Progenitor cell of endocrine pancreas (in vitro differentiated cells): ENCODE measurements at regions not wholly inside any gene's neighbourhood (a gene's known extent, or its start where the extent isn't known, plus 50 kb on each side); places are given as distances from the start of the nearest gene placed in this dataset.

Experiments
- DNase-seq: peaks from one replicate; pipeline ENCODE4 v3.0.0; 2021; ENCODE audit warnings: low spot score; ENCODE audit not compliant: unreplicated experiment
- H3K27ac Mint-ChIP-seq: 2 replicates; pipeline ENCODE4 v1.8.0; 2021; ENCODE audit warnings: mild to moderate bottlenecking, moderate library complexity, mixed read lengths
- H3K27me3 Mint-ChIP-seq: 2 replicates; pipeline ENCODE4 v1.8.0; 2021; ENCODE audit warnings: mixed read lengths
- H3K36me3 Mint-ChIP-seq: 2 replicates; pipeline ENCODE4 v1.8.0; 2022; ENCODE audit warnings: mixed read lengths; ENCODE audit not compliant: insufficient read depth
- H3K4me1 Mint-ChIP-seq: 2 replicates; pipeline ENCODE4 v1.8.0; 2021; ENCODE audit warnings: low read depth, mixed read lengths
- H3K4me3 Mint-ChIP-seq: 2 replicates; pipeline ENCODE4 v1.8.0; 2021; ENCODE audit warnings: low read depth, mild to moderate bottlenecking, moderate library complexity, mixed read lengths
- H3K9me3 Mint-ChIP-seq: 2 replicates; pipeline ENCODE4 v1.8.0; 2021; ENCODE audit warnings: low read depth, mixed read lengths
- TF ChIP-seq, protein P1 (sequence below): fragments of 200-600 bp; sonication (generic); IDR thresholded peaks from one replicate; pipeline ENCODE4 v1.5.0; 2021; ENCODE audit warnings: antibody characterized with exemption, mild to moderate bottlenecking; ENCODE audit not compliant: unreplicated experiment

DNA sequence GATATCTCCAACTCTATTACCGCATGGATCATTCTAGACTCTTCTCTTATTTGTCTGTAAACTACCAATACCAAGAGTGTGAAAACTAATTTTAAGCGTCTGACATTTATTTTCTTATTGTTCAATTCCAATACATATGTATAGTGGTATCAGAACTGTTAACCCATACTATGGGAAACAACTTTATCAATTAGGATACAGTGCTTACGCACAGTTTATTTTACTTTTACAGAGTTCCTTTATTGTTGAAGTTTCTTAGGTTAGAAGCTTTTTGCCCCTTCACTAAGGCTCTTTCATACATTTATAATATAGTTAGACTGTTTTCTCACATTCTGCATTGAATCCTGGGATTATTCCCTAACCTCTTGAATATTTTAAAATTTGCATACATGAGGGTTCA, 198.8 kb upstream of the RGPD4 start:
- DNase-seq, result no peak
- TF ChIP-seq, protein P1, sequence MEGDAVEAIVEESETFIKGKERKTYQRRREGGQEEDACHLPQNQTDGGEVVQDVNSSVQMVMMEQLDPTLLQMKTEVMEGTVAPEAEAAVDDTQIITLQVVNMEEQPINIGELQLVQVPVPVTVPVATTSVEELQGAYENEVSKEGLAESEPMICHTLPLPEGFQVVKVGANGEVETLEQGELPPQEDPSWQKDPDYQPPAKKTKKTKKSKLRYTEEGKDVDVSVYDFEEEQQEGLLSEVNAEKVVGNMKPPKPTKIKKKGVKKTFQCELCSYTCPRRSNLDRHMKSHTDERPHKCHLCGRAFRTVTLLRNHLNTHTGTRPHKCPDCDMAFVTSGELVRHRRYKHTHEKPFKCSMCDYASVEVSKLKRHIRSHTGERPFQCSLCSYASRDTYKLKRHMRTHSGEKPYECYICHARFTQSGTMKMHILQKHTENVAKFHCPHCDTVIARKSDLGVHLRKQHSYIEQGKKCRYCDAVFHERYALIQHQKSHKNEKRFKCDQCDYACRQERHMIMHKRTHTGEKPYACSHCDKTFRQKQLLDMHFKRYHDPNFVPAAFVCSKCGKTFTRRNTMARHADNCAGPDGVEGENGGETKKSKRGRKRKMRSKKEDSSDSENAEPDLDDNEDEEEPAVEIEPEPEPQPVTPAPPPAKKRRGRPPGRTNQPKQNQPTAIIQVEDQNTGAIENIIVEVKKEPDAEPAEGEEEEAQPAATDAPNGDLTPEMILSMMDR, result no peak
- no peak overlapping the region for H3K27ac Mint-ChIP-seq
- H3K9me3 Mint-ChIP-seq, result peaks cover 29% of the 10 kb centered on the region
- H3K36me3 Mint-ChIP-seq, result no peaks in the 10 kb centered on the region
- H3K27me3 Mint-ChIP-seq, result no peaks in the 10 kb centered on the region
- H3K4me1 Mint-ChIP-seq, result no peaks in the 10 kb centered on the region
- H3K4me3 Mint-ChIP-seq, result no peak overlapping the region

DNA sequence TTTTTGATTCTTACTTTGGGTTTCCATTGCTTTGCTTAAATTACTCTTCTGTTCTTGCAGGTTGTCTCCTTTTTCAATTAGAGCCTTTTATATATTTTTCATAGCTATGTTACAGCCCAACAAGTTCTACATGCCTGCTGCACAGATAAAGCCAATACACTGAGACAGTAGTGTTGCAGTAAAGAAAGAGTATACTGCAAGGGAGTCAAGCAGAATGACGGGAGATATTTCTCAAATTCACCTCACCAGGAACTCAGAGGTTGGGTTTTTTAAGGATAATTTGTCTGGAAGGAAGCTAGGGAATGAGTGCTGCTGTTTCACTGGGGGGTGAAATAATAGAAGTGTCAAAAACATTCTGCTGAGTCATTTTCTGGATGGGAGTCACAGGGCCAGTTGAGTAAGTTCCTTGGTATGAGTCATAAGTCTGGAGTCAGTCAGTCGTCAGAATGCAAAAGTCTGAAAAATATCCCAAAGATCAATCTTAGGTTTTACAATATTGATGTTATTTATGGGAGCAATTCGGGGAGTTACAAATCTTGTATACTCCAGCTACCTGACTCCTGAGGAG, 193.0 kb upstream of the RGPD4 start:
- Mint-ChIP-seq H3K9me3 (peaks cover 24% of the 10 kb centered on the region), H3K4me3 (no peak overlapping the region), H3K36me3 (no peaks in the 10 kb centered on the region), H3K27me3 (no peaks in the 10 kb centered on the region), H3K27ac (no peak overlapping the region), H3K4me1 (no peaks in the 10 kb centered on the region)
- TF ChIP-seq, protein P1, result no peak
- no peak for DNase-seq

DNA sequence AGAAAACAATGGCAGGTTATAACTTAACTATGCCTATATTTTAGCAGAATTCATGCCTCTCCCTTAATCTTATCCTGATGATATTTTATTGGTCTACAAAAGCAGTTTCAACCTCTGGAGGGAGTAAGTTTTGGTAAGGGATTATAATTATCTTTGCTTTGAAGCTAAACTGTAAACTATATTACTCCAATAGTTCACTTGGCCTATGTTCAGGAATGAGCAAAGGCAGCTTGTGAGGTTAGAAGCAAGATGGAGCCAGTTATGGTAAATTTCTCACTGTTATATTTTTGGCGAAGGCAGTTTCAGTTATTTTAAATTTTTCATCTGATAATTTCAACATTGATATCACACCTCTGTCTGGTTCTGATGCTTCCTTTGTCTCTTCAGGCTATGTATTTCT, 192.5 kb upstream of the RGPD4 start:
- no peaks in the 10 kb centered on the region for H3K27me3 Mint-ChIP-seq
- TF ChIP-seq, protein P1, result no peak
- H3K9me3 Mint-ChIP-seq, result peaks cover 21% of the 10 kb centered on the region
- H3K36me3 Mint-ChIP-seq, result no peaks in the 10 kb centered on the region
- H3K4me1 Mint-ChIP-seq, result no peaks in the 10 kb centered on the region
- no peak for DNase-seq
- no peak overlapping the region for H3K27ac Mint-ChIP-seq
- no peak overlapping the region for H3K4me3 Mint-ChIP-seq

DNA sequence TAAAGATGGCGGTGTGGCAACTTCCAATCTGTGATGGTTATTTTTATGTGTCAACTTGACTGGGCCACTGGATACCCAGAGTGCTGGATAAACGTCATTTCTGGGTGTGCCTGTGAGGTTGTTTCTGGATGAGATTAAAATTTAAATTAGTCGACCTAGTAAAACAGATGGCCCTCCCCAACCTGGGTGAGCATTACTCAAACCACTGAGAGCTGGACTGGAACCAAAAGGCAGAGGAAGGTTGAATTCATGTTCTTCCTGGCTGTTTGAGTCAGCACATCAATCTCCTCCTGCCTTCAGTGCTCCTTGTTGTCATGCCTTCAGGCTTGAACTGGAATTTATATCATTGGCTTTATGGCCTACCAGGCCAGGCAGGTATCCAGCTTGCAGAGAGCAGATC, 190.8 kb upstream of the RGPD4 start:
- TF ChIP-seq, protein P1, result no peak
- no peak for DNase-seq
- Mint-ChIP-seq H3K36me3 (no peaks in the 10 kb centered on the region), H3K4me1 (no peaks in the 10 kb centered on the region), H3K27me3 (no peaks in the 10 kb centered on the region), H3K9me3 (peaks cover 20% of the 10 kb centered on the region), H3K27ac (no peak overlapping the region), H3K4me3 (no peak overlapping the region)

DNA sequence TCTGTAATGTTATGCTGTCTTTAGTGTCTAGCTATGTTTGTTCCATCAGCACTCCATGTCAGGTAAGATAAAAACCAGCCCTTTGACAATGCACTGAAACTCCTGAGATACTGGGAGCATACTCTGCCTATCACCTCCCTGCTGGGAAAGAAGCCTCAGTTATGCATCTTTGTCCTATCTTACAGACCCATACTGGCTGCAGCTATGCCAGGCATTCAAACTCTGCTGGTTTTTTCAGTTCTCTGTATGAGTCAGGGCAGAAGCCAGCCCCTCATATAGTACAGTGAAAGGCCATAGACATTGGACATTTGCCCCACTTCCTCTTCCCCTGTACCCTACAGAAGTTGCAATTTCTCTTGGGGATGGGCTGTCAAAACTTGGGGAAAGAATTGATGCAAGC, 181.1 kb upstream of the RGPD4 start:
- H3K9me3 Mint-ChIP-seq, result peaks cover 20% of the 10 kb centered on the region
- H3K4me1 Mint-ChIP-seq, result no peaks in the 10 kb centered on the region
- no peak overlapping the region for H3K27ac Mint-ChIP-seq
- no peaks in the 10 kb centered on the region for H3K36me3 Mint-ChIP-seq
- TF ChIP-seq, protein P1, result no peak
- H3K27me3 Mint-ChIP-seq, result no peaks in the 10 kb centered on the region
- DNase-seq, result no peak
- no peak overlapping the region for H3K4me3 Mint-ChIP-seq
